ENCODE measurements at regions not wholly inside any gene's neighbourhood (a gene's known extent, or its start where the extent isn't known, plus 50 kb on each side); places are given as distances from the start of the nearest gene placed in this dataset.
"Not testable (repeated sequence)": the region's sequence is repeated elsewhere in the genome, so short reads cannot be mapped to it uniquely, and the experiment has no call there.

- no peak for DNase-seq
These were observed 403.7 kb downstream of the OXSM start for GRCh38 chr3:26193558-26193957.

DNA sequence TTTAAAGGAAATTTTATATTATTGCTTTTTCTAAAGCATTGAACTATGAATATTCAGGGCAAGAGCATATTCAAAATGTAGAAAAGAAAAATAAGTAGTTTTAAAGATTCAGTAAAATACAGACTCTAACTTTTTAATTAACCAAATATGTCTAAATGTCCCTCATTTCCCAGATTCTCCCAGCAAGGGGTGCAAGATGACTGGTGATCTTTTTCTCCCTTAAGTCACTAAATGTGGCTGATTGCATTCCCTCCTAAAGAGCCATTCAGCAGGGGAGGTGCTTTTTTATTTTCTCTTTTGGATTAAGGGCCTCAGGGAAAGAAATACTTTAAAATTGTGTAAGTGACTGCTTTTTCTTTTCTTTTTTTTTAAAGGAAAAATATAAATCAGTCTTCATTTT, 406.9 kb downstream of the OXSM start:
- DNase-seq, result no peak

GRCh38 chr3:26198609-26199008, 408.7 kb downstream of the OXSM start:
- DNase-seq, result no peak

DNA sequence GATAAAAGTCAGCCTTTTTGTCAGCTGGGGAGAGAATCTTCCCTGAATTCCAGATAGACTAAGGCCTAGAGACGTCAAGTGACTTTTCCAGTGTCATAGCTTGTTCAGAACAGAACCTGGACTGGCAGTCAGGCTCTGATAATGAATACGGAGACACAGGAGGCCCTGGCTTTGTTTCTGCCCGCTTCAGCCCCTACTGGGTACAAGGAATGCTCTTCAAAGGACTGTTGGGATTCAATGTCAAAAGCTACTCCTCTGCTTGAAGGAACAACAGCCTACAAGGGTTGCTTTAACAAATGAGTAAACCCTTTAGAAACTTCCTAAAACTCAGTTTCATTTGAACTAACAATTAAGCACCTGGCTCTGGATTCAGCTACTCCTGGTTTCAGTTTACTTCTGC, 412.3 kb downstream of the OXSM start:
- no peak for DNase-seq

DNA sequence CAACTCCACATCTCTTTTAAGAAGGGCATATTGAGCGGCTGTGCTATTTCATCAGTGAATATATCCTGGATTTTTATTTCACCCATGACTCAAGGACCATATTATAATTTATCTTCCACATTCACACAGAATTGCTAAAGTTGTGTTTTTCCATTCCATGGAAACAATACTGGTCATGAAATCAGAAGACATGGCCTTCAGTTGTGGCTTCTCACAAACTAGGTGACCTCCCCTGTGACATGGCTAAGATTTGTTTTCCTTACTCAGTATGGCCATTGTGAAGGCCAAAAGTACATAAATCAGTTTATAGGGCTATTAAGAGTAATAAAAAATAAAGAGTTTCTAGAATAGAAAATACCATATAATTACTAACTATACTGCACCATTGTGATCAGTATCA, 415.6 kb downstream of the OXSM start:
- DNase-seq, result no peak

DNA sequence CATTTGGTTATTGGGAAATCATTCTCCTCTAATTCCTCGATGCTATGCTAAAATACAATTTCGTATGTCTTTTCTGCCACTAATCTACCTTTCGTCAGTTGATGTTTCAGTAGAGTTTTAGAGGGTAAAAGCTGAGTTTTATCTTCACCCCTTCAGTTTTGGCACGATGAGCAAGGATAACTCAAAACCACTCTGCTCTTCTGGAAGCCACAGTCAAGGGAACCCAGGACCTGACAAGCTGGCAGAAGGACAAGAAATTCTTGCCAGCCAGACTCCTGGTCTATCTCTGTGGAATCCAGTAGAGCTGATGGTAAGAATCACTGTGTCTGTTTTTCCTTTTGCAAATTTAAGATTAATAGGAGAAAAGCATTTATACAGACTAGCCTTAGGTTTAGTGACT, 414.4 kb upstream of the LRRC3B start:
- no peak for DNase-seq

GRCh38 chr3:26229801-26230200, 392.8 kb upstream of the LRRC3B start:
- DNase-seq, result no peak

DNA sequence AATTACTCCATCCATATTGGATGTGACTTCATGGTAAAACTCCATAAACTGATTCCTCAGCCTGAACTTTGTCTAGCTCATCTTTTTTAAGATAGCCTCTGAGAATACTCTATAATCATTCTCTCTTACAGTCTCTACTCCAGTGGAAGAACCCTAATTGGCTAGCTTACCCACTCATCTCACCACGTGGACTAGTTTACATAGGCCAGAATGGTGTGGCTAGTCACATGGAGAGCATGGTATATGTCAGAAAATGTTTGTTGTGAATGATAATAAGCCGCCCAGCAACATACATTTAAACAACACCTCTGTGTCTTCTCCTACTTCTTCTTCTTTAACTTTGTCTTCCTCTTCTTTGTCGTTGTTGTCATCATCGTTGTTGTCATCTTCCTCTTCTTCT, 389.2 kb upstream of the LRRC3B start:
- no peak for DNase-seq

DNA sequence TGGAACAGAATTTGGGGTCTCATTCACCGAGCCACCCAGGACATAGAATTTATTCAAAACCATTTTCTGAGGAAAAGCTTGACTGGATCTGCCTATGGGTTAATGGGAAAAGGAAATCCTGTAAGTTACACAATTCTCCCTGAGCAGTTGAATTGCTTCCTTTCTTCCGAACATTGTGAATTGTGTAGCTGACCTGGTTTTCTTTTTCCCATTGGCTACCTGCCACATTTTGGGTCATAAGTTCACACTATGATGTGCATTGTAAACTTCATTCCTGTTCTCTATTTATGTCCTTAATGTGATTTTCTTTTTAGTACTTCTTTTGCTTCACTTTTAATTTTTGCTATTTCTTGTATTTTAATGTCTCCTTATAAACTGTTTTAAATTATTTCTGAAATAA, 386.0 kb upstream of the LRRC3B start:
- DNase-seq, result no peak

DNA sequence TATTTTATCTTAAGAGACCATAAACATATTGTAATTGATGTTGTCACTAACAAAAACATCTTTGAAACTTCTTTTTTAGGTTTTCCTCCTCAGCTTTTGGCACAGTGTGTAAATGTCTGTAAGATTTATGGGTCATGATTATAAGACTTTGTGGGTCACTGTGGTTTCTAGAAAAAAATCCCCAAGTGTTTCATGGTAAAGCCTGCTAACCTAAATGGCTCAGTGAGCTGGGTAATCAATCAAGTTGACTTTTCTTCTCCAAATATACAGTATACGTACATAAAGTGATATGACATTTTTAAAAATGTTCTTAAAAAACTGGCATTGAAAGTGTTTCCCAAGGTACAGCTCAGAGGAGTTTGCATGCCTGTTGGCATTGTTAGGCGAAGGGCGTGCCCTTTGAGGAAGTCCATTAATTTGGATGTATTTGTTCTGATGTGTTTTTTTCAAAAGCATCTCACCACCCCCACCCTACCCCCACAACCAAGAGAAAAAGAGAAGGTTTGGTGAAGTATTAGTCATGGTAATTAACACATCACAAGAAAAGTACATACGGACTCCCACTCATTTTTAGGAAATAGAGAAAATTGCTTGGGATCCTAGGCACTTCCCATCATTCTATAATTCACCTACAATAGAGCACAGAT, 385.4 kb upstream of the LRRC3B start:
- no peak for DNase-seq

- not testable (repeated sequence) for DNase-seq
These were observed 378.0 kb upstream of the LRRC3B start for GRCh38 chr3:26244586-26244985.

DNA sequence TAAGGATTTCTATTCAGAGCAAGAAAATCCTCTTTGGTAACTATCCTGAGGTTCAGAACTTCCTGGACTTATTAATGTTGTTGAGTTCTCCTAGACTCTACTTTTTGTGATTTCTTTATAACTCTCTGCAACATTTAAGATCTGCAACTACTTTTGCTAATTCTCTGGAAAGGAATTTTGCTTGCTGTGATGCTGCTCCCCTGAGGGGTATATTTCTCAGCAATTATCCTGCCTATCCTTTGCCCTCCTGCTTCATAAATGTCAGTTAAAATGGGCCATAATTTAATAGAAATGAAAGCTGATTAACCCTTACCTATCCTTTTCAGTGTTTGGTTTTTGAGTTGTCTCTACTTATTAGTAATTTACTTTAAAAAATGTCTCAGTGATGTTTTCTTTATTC, 377.3 kb upstream of the LRRC3B start:
- DNase-seq, result no peak

GRCh38 chr3:26246901-26247300, 375.7 kb upstream of the LRRC3B start:
- DNase-seq, result no peak

GRCh38 chr3:26247712-26248111, 374.9 kb upstream of the LRRC3B start:
- DNase-seq, result no peak

DNA sequence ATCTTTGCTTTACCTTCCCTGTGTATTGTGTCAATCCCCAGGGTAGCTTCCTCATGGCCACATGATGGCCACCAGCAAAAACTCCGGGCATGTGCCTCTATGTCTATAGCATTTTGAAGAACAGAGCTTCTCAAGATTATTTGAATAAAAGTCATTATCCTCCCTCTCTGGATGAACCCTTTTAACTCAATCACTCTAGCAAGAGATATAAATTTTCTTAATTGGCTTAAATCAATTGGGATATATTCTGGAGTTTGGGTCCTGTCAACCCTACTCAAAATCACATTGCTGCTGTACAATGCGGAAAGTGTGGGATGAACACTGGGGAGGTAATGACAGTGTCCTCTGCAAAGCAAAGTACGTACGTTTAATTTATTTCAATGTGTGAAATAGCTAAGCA, 370.6 kb upstream of the LRRC3B start:
- no peak for DNase-seq

GRCh38 chr3:26256224-26256623, 366.3 kb upstream of the LRRC3B start:
- DNase-seq, result no peak

DNA sequence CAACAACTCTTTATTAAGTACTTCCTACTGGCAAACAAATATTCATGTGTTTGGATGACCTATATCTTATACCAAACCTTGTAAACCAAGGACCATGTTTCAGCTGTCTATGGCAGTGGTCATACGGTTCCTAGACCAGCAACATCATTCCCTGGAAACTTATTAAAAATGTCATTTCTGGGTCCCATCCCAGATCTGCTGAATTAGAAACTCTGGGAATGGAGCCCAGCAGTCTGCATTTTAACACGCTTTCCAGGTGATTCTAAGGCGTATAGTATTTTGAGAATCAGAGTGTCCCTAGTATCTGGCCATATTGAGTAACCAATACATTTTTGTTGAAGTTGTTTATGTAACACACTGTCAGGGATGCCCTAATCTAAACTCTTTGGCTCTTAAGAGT, 363.4 kb upstream of the LRRC3B start:
- DNase-seq, result no peak

DNA sequence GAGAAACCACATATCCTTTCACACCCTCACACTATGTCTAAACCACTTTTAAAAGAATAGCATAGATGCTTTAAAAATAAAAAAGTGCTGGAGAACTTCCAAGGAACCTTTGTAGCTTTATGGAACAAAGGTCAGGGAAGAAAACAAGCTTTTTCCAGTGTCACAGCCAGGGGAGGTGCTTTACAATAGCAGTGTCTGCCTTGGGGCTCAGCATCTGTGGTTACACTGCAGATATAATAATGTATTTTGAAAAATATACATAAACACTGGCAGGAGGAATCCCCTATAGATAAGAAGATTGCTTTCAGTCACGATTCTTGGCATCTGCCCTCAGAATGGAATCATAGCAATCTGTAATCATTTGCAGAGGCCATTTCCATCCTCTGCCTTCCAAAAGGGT, 362.4 kb upstream of the LRRC3B start:
- no peak for DNase-seq

GRCh38 chr3:26264708-26265107, 357.9 kb upstream of the LRRC3B start:
- DNase-seq, result no peak

DNA sequence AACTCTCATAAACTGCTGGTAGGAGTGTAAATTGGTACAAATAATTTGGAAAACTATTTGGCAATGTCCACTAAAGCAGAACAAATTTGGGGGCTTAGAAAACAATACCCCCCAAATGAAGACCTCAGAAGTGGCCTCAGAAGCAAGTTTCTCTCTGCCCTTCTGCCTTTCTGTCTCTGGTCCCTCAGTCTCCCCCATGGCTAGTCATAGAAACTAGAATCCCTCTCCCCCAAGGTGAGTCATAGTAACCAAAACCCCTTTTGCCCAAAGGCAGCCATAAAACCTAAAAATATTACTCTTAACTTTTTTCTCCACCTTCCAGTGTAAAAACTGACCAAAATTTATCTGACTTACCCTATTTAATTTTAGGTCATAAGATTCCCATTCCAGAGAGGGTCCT, 350.7 kb upstream of the LRRC3B start:
- no peak for DNase-seq

DNA sequence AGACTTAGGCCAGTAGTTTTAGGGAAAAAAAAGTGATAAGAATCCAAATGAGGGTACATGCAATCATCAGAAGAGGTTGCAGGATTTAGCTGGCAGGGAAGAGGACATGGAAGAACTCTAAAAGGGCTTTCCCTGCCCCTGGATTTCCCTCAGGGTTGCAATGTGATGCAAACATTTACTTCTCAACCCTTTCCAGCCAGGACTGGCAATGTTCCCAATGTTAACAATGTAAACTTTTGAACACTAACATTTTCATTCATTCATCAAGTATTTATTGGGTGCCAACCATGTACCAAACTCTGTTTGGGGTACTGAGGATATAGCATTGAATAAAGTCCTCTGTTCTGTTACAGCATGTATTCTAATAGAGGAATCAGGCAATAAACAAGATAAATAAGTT, 349.4 kb upstream of the LRRC3B start:
- DNase-seq, result no peak

DNA sequence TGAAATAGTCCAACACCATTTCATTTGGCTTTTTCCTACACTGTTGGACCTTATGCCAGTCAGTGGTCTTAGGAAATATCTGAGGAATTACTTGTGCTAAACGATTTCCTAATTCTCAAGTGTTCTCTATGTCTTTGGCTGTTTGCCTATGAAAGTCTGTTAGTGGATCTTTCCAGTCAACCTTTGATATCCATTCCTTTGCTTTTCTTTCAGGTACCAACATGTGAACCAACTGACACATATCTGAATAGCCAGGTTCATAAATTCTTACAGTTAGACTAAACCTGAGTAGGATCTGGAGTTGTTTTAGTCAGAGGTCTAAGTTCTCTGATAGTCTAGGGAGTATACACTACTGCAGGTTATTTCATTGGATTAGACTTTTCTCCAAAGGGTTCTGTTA, 343.5 kb upstream of the LRRC3B start:
- no peak for DNase-seq

DNA sequence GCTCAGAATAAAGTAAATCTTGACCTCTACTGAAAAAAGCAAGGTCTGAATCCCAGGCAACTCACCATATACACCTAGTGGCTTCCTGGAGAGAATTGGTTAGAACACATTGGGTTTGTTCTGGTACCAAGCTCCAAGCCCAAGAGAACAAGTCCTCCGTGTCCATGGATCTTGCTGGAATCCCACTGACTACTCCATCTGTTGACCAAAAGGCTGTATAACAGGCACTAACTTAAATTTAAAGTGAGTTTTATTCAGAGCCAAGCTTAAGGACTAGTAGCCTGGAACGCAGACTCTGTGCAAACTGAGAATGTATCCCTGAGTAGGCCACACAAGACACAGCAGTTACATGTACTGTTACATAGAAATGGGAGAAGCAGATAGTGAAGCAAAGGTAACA, 342.1 kb upstream of the LRRC3B start:
- DNase-seq, result no peak

- DNase-seq, result no peak
These were observed 341.1 kb upstream of the LRRC3B start for GRCh38 chr3:26281284-26281985.

DNA sequence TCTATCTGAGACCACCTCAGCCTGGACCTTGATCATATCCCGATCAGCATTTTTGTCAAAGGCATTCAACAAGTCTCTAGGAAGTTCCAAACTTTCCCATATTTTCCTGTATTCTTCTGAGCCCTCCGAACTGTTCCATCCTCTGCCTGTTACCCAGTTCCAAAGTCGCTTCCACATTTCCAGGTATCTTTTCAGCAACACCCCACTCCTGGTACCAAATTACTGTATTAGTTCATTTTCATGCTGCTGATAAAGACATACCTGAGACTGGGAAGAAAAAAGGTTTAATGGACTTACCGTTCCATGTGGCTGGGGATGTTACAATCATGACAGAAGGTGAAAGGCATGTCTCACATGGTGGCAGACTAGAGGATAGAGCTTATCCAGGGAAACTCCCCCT, 338.1 kb upstream of the LRRC3B start:
- DNase-seq, result not testable (repeated sequence)
